ENCODE measurements at regions not wholly inside any gene's neighbourhood (a gene's known extent, or its start where the extent isn't known, plus 50 kb on each side); places are given as distances from the start of the nearest gene placed in this dataset.

DNA sequence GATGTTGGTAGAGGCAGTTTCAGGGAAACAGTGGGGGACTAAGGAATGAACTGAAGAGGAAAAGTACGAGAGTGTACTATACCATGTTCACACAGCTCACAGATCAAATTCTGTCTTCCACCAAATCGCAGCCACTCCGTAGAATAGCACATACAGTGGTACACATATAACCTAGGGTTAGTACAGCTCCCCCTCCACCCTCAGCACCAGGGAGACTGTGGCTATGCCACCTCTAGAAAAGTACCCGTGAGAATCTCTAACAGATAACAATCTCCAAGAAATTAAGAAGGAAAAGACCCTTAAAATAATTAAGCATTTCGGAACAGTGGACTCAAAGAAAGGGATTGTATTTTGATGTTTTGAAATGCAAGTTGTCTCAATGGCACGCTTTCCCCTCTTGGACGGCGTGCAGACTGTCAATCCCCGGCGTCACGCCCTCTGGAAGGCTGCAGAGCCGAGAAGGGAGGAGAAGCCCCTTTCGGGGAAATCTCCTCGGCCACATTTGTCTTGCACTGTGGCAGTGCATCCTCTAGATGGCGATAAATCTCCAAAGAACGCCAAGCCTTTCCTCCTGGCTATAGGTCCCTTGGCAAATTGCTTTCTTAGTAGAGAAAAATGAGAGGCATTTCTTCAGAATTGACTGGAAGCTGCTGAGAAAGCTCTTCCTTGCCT lies 345.0 kb downstream of the REEP3 start:
- DNase-seq: peak; percentile 82

- DNase-seq: no peak
Observed at GRCh38 chr10:63866747-63867140, 345.5 kb downstream of the REEP3 start.

DNA sequence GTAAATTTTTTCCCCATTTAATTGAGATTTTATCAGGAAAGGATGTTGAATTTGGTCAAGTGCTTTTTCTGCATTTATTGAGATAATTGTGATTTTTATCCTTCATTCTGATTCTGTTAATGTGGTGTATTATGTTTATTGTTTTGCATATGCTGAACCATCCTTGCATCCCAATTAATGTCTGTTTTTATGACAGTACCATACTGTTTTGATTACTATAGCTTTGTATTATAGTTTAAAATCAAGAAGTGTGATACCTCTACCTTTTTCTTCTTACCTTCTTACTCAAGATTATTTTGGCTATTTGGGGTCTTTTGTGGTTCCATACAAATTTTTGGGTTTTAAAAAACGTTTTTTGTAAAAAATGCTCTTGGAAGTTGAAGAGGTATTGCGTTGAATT lies 357.2 kb downstream of the REEP3 start:
- DNase-seq: no peak

GRCh38 chr10:63883861-63884260 lies 362.7 kb downstream of the REEP3 start:
- DNase-seq: no peak

- no peak for DNase-seq
Observed at GRCh38 chr10:63884426-63884825, 363.2 kb downstream of the REEP3 start.

- DNase-seq: no peak
Observed at GRCh38 chr10:63885156-63885555, 364.0 kb downstream of the REEP3 start.

DNA sequence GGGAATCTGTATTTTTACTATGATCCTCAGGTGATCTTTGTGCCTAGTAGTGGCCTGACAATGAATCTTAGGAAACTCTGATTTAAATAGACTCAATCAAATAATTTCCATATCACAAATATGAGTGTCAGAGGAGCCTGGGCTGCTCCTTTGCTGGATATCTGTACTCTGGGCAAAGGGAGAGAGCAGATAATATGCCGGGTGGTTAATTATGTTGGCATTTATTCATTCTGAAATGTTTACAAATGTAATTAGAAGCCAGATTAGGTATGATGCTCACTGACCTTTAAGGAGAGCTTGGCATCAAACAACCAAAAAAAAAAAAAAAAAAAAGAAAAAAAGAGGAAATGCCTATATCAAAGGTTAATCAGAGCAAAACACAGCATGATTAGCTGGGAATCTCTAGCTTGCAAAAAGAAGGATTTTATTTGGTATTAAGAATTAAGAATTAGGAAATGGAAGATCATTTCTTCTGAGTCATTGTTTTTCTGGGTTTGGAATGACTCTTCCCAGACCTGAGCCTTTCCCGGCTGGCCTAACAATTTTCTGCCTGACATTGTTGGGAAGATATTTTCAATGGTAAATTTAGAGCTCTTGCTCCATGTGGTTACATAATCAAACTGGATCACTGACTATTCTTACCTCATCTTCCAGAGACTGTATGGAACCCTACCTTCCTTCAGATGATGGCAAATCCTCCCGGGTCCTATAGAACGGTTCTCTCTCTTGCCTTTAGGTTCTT lies 365.3 kb downstream of the REEP3 start:
- DNase-seq: no peak

DNA sequence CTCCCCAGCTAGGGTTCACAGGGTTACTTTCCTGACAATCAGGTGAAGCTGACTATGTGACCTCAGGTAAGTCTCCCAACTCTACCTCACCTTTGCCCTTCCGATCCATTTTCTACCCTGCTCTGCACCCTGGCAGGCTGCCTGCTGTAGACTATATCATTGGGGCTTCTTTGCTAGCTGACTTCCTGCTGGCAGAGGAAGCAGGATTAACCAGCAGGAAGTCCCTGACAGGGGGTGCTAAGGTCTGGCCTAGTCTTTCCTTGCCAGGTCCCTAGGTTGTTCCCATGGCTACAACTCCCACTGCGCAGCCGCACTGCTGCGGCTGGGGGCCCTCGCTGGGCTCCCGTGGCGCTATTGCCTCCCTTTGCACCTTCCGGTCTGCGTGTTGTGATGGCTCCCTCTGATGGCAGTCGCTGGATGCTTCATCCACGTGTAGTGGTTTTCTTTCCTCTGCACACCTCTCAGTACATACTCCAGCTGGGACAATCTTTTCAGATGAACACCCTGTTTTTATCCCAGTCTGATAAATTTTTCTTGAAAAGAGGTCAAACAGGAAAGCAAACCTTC lies 365.9 kb downstream of the REEP3 start:
- DNase-seq: no peak

DNA sequence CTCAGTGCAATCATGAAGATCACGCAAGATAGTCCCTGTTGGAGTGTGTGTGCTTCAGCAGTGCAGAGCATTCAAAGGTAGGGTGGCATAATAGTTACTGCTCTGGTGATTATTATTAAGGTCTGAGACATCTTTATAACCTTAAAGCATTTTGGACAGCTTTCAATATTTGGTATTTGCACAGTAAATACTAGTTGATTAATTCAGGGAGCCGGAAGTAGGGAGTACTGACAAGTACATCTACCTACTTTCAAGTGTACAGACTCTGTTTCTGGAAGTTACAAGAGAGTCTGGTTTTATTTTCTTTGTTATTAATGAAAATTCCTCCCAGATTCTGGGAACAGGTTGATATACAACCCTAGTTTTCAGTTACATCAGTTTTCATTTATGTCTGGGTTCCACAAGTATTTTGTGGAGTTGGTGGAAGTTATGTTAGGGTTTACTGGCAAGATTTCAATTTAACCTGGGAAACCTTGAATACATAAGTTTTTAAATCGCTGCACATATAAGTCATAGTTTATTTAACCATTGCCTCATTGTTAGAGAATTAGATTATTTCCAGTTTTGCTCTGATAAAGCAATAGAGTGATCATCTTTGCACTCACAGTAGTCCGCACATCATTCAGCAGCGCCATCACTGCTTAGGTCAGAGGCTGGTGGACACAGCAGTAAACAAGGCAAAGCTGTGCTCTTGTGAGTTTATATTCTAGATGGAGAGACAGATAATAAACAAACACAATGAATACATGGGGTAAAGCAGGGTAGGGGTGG lies 366.6 kb downstream of the REEP3 start:
- DNase-seq: no peak

DNA sequence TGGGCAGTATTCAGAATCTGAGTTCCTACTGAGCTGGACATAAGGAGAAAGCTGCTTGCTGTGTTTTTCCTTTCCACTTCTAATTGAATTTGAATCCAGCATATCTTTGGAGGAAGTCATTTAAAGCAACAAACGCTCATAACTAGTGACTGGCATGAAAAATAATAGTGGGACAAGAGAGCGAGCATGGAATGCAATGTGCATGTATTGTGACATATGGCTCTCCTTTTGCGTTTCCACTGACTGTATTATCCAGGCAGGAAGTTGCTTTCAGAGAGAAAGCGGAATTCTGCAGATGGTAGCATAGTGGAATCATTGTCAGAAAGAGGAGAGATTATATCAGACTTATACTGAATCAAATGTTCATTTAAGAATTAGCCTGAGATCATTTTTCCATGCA lies 368.6 kb downstream of the REEP3 start:
- DNase-seq: no peak

GRCh38 chr10:63896992-63897391 lies 375.8 kb downstream of the REEP3 start:
- DNase-seq: no peak

DNA sequence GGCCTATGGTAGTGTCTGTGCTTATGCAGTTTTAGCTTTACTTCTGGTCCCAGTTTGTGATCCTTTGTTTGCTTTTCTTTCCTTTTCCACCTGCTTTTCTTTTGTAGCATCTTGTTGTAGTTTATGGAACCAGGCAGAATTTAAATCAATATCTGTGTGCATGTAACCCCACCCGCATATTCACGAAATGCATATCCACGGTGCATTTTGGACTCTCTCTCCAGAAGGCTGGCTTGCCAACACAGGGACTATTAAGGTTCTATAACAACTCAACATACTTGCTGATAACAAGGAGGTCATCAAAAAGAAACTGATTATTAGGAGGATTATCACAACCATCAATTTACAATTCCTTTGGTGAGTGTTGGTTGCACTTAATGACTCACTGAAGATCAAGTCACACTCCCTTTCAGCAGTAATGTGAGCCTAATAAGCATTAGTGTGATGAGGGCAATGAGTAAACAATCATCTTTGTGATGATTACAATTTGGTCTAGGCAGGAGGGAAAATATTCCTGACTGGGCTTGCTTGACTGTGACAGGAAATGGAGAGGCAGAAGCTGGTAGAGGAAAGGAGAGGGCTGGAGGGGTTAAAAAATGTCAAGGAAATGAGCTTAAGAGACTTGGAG lies 378.6 kb downstream of the REEP3 start:
- DNase-seq: no peak

GRCh38 chr10:63901228-63901627 lies 380.0 kb downstream of the REEP3 start:
- no peak for DNase-seq

DNA sequence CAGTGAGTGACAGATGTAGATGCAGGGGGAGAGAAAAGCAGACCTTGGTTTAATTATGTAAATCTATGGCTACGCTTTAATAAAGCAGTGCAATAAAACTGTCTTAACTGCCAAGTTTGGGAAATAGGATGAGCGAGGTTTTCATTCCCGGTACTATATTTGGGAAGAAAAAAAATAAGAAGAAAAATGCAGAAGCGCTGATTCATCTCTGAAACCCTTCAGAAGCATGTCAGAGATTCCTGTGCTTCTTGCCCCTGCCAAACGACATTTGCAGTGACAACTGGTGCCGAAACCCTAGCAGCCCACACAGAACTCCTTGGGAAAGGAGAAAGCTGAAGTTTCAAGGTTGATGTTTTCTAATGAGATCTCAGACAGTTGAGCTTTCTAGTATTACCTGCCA lies 380.7 kb downstream of the REEP3 start:
- no peak for DNase-seq

GRCh38 chr10:63910806-63911205 lies 389.6 kb downstream of the REEP3 start:
- no peak for DNase-seq

DNA sequence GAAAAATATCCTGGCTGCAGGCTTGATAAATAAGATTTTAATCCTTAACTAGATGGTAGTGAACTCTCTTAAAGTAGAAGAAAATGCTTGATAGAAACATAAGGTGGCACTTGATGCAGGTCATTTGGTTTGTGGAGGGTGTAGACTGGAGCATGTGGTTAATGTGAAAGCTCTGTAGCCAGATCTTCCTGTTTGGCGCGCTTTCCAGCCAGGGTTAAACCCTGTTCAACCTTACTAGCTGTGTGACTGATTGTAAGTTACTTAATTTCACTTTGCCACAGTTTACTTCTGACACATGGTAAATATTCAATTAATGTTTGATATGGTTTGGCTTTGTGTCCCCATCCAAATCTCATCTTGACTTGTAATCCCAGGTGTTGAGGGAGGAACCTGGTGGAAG lies 394.0 kb downstream of the REEP3 start:
- no peak for DNase-seq

- DNase-seq: no peak
Observed at GRCh38 chr10:63917363-63917762, 396.2 kb downstream of the REEP3 start.

- DNase-seq: no peak
Observed at GRCh38 chr10:63919575-63920279, 398.5 kb downstream of the REEP3 start.

DNA sequence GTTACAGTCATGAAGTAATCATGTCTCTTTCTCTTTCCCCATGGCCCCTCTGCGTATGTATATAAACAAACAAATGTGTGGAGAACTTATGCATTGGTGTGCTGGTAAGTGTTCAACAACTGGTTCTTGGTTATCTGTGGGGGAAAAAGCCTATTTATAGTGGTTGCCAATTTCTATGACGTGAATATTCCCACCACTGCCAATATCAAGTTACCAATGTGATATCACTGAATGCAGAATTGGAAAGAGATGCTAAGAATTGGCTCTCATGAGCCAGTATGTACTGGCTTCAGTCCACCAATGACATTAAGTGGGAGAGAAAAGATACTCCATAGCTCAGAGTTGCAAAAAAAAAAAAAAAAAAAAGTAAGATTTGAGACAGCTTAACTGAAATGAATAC lies 399.7 kb downstream of the REEP3 start:
- DNase-seq: no peak

DNA sequence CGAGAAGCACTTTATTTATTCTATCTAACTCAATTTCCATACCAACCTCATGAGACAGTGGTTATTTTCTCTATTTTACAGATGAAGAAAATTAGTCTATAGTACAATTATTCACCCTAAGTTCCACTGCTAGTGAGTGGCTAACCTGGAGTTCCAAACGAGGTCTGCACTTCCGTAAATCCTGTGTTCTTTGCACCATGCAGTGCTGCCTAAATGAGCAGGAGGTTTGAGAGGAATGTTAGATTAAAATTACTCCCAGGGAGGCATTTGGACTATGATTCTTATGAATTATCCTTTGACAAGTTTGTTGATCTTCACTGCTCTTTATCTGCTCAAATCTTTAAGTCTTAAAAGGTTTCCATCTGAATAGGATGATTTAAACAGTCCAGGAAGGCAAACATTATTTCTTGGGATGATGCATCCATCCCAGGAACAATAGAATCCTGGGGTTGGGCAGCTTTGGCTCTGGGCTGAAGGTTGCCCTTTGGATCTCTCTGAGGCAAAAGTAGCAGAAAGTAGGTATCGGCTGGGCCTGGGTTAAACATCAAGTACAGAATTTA lies 400.8 kb downstream of the REEP3 start:
- no peak for DNase-seq

DNA sequence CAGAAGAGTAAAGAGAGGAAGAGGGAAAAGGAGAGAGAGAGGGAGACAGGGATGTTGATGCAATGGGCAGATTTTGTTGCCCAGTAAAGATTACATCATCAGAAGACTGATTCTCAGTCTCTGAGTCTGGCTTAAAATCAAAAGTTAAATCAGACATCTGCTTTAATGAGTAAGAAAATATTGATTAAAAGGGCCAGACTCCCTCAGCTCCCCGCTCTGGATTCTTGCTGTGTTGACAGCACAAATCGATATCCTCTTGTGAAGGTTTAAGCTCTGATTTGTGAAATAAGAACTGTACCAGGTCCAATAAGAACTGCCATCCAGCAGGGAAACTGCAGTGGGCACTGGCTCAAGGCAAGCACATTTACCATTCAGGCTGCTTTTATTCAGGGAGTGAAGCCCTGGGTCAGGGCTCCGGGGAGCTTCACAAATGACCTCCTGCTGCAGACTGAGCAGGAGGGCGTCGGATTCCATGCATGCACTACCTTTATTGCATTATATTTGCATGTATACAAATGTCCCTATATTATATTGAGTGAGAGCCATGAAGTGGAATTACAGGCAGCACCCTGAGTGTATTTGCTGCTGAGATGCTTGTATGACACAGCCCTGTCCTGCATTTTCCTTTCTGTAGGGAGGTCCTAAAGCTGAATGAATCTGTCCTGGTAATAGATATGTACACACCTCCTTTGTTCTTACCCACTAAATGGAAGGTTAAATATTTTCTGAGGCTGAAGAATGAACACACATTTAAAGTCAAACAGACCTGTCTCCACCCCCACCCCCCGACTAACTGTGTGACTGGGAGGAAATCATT lies 401.5 kb downstream of the REEP3 start:
- no peak for DNase-seq
